GM19468 (cell line): ENCODE measurements at regions not wholly inside any gene's neighbourhood (a gene's known extent, or its start where the extent isn't known, plus 50 kb on each side); places are given as distances from the start of the nearest gene placed in this dataset.
"Not testable (repeated sequence)": the region's sequence is repeated elsewhere in the genome, so short reads cannot be mapped to it uniquely, and the experiment has no call there.

Experiments used
- ATAC-seq: cut with Tn5 transposase; IDR thresholded peaks from one replicate; pipeline ENCODE4 v1.9.1; 2021; ENCODE audit warnings: mild to moderate bottlenecking, moderate library complexity, moderate number of reproducible peaks; ENCODE audit not compliant: unreplicated experiment; ENCODE audit errors: extremely low read depth

DNA sequence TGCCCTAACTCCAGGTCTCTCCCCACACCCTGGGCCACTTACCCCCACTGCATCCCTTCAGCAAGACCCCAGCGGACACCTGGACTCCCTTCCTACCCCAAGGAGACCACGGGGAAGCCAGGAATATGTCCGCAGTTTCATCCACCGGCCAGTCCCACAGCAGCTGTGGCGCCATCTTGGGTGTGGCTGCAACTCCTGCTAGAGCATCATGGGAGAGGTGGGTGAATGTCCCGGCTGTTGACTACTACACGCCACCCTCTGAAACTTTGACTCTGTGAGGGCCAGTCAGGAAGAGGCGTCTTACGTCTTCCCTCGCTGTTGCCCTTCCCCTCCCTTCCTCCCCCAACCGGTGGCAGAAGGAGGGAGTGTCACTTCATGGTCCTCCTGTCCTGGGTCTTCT lies 238.3 kb upstream of the RNF32 start:
- ATAC-seq: no peak

DNA sequence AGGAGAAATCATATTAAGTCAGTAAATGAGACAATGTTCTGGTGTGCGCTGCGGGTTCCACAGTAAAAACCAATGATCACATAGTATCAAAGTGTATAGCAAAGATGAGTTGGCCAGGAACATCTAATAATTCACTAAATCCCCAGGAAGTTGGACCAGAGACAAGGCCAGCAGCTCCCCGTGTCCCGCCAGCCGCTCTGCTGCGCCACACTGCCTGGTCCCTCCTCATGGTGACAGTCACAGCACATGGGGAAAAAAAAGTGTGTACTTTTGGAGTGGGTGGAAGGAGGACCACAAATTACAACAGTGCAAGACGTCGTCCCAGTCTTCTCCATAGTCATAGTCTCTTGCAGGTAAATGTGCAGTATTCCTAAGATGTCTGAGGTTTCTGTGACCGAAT lies 239.0 kb upstream of the RNF32 start:
- ATAC-seq: no peak

DNA sequence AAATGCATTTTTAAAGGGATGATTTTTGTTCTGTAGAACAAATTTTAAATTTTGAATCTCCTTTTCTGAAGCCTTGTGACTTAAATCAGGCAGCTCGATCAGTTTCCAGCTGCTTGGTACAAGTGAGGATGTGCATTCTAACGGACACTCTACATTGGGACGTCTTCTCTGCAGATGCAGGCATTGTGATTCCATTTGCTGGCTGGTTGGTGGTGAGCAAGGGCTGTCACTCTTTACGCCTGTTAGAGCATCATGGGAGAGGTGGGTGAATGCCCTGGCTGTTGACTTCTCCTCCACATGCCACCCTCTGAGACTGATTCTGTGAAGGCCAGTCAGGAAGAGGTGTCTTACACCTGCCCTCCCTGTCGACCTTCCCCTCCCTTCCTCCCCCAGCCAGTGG lies 240.5 kb upstream of the RNF32 start:
- no peak for ATAC-seq

DNA sequence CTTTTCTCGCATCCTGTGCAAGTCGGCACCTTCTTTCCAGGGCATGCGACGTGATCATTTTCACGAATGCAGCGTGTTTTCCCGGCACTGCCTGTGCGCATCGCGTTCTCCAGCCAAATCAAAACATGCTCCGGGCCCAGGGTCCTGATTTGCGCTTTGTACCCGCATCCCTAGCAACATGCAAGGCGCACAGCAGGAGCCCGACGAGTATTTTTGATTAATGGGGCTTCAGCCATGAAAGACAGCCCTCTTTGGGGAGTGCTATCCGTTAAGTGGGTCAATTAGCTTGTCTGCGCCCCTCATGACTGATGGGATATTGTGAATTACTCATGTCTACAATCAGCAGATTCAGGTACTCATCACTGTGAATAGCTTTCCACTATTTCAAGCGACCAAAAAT lies 243.3 kb upstream of the RNF32 start:
- no peak for ATAC-seq

DNA sequence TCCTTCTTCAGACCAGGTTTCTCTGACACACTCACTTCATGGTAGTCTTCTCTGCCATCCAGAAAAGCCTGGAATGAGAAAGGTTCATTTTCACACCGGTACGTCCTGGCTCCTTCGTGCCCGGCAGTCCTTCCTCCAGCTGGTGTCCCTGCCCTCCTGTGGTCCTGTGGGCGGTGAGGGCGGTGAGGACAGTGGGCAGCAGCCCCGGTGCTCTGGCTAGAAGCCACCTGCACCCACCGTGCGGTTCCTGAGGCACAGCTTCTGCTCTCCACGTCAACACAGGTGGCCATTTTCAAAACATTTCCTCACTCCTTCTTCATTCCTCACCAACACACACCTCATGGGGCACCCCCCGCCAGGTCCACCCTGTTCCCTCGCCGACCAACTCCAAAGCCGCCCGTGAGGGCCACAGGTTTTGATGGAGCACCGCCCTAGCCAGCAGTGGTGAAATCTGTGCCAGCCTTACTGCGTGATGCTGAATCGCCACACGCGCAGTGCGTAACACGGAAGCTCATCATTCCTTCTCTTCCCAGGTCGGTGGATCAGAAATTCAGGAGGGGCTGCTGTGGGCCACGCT lies 251.4 kb upstream of the RNF32 start:
- no peak for ATAC-seq

DNA sequence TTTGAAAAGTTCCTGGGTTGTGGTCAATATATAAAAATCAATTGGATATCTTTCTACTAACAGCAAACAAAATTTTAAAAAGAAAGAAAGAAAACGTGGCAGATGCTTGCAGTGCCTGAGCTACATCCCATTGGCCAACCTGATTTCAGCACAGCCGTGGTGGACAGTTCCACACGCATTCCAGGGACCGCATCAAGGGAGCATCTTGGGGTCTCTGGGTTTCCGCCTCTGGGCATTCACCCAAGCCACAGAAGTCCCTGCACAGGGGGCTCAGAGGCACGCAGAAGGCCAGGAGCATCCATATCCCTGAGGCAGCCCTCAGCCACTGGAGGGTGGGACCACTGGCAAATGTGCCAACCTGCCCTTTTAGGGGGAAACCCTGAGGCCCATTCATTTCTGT lies 254.5 kb upstream of the RNF32 start:
- ATAC-seq: no peak

DNA sequence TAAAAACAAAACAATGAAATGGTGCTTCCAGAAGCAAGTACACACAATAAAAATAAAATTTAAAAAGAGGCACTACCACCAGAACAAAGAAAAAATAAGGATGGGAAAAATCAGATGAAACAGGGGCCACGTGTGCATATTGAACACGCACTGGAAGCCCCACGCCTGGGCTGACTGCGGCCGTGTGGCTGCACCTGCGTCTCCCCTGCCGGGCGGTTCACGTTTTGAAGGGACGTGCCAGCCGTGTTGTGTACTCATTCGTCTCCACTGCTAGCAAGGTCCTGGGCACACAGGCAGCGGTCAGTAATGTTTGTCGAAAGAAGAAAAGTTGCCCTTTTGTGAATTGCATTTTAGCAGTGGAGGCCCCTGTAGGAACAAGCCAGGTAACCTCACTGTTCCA lies 255.9 kb upstream of the RNF32 start:
- no peak for ATAC-seq

DNA sequence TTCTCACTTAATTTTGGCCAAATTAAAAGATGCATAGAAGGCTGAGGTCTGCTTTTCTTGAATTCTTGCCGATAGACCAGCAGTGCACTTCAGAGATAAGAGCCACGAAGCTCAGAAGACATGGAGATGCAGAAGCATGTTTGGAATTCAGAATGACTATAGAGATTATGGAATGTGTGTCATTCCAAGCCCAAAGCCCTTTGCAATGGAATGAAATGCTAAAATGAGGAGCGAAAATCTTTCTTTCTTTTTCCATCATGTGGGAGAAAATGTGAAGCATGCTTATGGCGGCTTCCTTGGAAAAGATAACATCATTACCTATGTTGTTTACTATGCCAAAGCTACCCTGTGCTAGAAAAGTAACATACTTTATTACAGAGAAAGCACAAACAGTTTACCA lies 257.0 kb upstream of the RNF32 start:
- no peak for ATAC-seq

DNA sequence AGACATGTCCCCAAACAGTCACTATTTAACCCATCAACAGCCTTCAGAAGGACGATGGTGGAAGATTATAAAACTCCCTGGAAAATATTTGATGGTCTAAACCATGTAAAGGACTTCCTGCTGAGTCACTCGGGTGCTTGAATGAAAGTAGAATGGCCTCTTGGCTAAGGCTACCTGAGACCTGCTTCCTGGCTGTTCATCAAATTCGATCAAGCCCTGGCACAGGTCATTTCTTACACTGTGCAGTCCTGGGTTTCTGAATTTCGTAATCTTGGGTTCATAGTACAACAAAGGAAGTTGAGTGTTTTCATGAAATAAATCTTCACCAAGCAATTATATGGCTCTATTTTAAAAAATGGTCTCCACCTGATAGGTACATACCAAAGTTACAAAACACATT lies 260.3 kb upstream of the RNF32 start:
- ATAC-seq: no peak

DNA sequence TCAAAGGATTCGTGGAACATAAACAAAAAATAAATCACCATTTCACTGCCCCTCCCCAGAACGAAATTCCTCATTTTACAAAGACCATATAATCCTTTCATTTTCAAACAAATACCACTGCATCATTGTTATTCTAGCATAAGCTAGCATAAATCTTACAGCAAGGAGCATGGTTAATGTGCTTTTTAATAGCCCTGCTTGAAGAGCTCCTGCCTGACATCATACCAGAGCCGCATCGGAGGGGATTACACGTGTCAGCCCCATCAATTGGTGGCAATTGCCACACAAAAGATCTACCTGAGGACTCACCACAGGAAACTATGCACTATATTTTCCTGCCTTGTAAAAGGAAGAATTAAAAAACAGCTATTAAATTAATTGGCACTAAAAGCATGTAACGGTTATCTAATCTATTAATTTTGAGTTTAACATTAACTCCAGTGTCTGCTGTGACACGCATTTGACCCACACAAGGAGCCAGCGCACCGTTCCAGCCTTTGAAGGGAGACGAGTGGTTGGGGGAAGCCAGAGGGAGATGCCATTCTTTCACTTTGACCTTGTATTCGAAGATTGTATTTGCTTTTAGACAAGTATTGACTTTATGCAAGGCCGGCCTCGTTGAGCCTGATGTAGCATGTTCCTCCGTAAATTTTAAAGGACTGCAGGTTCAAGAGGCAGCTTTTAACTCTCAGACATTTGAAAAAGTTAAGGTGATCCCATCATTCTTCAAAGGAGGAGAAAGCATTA lies 261.1 kb upstream of the RNF32 start:
- no peak for ATAC-seq

DNA sequence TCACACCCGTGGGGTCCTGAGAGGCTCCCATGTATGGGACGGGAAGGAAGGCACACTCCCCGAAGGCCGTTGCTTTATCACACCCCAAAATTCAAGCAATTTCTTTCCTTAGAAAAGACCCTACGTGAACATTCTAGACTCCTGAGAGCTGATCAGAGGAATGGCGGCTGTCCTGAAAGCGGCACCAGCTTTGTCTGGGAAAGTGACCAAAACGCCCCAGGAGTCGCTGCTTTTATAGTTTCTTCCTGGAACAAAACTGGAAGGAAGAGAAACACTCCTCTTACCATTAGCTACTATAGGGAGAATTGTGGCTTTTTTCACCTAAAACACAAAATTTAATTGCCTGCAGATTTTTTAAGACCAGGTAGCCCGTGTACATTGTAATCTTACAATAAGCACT lies 261.8 kb upstream of the RNF32 start:
- ATAC-seq: no peak

DNA sequence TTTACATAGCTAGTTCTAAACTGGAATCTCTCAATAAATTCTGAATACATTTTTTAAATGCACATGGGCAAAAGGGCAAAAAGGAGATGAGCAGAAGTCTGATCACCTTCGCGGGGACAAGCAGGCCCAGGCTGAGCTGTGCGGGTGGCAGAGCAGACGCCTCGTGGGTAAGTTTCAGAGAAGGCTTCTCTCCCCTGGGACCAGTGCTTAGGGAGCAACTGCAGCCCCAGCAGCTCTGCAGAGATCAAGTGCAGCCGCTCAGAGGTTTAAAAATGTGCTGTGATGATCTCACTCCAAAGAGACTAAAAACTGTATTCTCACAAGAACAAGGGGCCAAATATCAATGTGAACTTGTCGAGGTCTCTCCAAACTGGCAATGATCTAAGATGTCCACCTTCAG lies 264.3 kb upstream of the RNF32 start:
- no peak for ATAC-seq

DNA sequence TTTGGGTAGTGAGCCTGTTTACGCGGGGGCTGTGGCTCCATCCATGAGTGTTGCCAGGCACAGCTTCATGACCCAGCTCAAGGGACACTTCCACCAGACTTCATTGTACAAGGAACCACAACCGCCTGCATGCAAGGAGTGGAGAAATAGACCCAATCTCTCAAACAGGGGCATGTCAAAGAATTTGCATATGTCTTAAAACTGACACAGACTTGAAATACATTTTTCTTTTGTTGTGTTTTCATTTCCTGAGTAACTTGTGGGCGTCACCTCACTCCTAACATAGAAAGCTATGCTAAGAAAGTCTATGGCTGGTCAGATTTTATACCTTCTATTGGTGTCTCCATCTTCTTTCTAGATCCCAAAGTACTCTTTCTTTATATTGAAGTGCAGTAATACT lies 266.2 kb upstream of the RNF32 start:
- ATAC-seq: no peak

DNA sequence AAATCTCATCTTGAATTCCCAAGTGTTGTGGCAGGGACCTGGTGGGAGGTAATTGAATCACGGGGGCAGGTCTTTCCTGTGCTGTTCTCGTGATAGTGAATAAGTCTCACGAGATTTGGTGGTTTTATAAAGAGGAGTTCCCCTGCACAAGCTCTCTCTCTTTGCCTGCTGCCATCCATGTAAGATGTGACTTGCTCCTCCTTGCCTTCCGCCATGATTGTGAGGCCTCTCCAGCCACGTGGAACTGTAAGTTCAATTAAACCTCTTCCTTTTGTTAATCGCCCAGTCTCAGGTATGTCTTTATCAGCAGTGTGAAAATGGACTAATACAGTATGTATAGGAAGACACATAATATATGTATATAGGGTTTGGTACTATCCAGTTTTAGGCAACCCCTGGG lies 270.6 kb upstream of the RNF32 start:
- not testable (repeated sequence) for ATAC-seq

DNA sequence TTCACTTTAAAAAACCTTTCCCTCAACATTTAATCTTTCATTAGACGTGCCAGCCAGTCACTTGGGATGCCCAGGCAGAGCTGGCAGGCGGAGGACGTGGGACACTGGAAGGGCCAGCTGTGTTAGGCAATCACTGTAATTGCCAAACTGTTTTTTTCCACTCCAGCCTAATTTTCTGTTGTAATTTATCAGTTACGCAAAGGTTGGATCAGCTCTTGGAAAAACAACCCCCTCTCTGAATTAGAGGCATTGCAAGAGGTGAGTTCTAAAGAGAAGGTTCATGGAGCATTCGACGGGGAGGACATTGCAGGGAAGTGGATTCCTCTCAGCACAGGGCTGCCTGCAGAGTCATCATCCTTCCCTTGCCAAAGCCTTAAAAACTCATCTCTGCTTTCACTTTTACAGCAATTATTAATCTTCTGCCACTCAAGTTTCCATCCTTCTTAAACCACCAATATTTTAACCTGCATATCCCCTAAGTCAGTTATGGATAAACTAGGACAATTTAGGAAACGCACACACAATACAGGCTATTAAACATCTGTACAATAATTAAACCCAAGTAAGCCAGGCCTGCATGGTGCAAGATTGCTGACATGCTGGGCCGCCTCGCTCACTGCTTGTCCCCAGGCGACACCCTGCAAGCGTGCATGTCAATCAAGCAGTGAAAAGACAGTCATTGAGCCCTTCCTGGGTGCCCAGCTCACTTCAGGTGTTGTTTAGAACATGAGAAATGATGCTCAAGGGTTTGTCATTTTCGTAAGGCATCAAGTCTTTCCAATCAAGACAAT lies 272.3 kb upstream of the RNF32 start:
- ATAC-seq: no peak

DNA sequence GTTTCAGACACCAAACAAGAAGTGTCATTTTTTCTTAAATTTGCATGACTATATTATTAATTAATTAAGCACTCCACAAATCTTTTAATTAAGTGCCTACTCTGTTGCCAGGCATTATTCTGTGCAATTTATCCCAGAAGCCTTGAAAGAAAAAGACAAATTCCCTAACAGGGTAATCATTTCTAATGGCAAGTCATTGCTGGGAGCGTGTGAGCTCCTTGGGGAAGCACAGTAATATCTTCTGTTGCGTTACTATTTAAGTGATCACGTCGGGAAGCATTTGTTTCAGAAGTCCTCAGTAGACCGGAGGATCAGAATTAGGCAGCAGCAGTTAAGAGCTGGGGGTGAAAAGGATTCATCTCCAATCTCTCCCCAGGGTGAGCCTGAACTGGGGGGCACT lies 276.8 kb upstream of the RNF32 start:
- no peak for ATAC-seq

DNA sequence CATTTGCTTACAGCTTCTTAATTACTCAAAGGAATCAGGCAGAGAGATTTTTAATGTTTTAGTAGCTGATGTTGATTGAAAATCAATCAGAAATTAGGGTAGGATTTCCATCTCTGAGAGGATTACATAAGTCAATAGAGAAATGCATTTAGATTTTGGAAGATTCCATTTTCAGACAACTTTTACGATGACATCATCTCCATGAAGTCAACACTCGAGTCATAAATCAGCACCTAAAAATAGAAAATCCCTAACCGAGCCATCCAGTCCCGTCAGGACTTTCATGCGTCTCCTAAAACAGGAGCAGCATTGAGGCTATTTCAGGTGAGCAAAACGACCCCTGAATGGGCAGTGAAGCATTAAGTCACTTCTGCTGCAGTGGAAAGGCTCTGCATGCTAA lies 279.7 kb upstream of the RNF32 start:
- no peak for ATAC-seq

DNA sequence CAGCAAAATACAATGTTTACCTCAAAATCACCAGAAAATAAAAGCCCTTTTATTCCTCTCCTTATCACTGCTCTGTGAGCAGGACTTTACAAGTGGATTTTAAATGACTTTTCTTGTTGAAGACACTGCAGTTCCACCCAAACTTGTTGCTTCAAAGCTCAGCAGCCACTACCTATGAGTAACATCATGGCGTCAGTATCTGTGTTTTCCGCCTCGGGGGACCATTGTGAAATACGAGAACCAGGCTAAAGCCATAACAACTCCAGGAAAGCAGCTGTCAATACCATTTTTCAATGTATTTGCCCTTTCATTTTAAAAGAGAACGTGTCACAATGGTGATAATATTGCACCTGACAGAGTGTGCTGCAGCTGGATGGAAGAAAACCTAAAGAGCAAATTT lies 284.0 kb upstream of the RNF32 start:
- ATAC-seq: no peak

DNA sequence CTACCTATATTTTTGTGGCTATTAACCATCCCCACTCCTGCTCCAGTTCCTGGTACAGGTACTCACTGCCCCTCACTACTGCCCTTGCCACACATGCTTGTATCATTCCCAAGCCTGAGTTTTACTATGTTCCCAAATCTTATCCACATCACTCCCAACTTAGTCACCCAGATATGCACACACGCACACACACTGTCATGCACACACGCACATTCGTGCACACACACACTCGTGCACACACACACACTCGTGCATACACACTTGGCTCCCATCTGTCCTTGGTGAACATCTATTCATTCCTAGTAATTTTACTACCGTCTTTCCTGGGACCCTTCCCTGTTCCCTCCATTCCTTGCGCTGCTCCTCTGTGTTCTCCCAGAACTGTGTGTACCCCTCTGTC lies 287.2 kb upstream of the RNF32 start:
- ATAC-seq: no peak

DNA sequence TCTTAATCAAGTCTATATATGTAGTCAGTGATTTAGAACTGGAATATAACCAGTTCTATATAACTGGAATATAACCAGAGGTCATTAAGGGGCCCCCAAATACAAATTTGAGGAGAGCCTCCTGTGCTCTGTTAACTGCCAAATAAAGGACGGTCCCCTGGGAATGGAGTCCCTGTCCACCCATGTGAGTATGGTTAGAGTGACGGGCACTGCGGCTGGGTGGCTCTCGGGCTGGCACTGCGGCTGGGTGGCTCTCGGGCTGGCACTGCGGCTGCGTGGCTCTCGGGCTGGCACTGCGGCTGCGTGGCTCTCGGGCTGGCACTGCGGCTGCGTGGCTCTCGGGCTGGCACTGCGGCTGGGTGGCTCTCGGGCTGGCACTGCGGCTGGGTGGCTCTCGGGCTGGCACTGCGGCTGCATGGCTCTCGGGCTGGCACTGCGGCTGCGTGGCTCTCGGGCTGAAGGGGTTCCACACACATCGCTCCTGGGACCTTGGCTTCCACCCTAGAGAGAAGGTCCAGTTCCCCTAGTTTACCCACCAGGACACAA lies 292.8 kb upstream of the RNF32 start:
- ATAC-seq: not testable (repeated sequence)

DNA sequence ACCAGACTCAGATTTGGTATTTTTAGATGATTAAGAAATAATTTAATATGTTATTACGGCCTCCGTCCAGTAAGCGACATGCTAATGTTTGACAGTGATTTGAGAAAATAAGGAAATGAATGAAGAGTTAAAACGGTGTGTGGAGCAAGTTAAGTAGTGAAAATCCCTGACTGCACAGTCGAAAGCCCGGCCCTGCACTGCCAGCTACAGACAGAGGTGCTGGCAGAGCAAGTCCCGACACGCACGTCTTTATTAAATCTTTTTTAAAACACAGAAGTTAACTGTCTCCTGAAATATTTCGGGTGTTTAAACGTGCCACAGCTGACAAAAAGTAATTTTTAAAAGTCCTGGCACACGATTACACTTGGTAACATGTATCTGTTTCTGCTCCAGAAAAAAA lies 293.4 kb upstream of the RNF32 start:
- ATAC-seq: no peak
